ENCODE measurements at regions not wholly inside any gene's neighbourhood (a gene's known extent, or its start where the extent isn't known, plus 50 kb on each side); places are given as distances from the start of the nearest gene placed in this dataset.
"Not testable (repeated sequence)": the region's sequence is repeated elsewhere in the genome, so short reads cannot be mapped to it uniquely, and the experiment has no call there.

DNA sequence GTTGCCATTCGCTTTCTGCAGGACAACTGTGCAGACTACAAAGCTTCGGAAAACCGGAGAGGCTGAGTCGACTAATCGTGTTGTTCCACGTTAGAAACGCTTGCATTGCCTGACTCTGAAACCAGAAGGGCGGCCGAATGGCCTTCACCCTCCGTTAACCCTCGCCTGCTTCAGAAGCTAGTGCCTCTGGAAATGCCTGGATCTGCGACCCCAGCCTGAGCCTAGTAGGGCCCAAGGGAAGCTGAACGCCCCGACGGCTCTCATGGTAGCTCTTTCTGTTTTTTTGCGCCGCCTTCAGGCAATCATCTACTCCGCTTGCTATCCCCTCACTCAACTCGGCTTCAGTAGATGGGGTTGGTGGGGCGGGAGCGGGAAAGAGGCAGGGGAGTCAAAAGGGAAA lies 117.3 kb downstream of the PPIAL4A start:
- not testable (repeated sequence) for DNase-seq

DNA sequence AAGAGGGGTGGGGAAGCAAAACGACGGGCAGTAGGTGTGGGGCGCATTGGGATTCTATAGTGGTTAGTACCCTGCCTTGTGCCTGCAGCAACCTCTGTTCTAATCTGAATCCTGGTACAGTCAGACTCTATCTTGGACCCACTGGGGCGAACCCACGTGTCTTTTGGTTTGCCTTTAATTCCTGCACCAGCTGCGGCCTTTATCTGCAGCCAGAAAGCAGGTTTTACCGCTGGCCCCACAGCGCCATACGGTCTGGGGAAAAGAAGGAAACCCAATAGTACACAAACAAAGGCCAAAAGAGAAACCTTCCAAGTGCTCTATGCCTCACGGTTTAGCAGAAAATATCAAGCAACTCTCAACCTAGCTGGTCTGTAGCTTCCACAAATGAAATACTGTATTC lies 118.2 kb downstream of the PPIAL4A start:
- not testable (repeated sequence) for DNase-seq

DNA sequence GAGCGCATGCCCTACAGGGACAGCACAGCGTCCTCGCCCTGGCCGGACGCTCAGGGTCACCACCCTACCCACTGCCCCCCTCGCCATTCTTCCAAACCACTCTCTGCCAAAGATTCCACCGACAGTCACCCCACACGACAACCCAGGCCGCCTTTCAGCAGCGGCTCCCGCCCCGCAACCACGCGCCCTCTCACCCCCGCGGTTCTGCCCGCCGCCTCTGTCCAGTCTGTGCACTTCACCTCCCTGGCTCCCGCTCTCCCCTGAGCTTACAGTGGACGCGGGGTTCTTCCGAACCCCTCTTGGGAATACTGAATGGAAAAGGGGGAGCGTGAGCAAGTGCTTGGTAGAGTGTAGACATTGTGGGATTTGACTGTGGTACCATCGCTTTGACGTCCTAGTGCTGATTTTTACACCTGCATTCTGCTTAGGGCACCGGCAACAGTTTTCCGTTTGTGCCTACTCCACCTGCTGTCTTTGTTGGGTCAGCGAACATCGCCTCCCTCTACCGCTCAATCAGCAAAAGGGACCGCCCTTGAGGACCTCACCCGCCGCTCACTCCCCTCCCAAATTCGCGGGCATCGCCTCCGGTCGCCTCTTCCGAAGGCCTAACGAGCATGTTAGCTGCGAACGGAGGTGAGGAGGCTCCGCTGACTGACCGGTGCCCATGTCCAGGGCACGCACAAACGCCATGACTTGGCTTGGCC lies 119.1 kb downstream of the PPIAL4A start:
- not testable (repeated sequence) for DNase-seq

- peak; percentile 4 for DNase-seq
Observed at GRCh38 chr1:121009216-121010057, 119.9 kb downstream of the PPIAL4A start.

- DNase-seq, result not testable (repeated sequence)
Observed at GRCh38 chr1:121010141-121010540, 120.6 kb downstream of the PPIAL4A start.

- not testable (repeated sequence) for DNase-seq
Observed at GRCh38 chr1:121013181-121013580, 123.6 kb downstream of the PPIAL4A start.

GRCh38 chr1:121016182-121017028 lies 126.8 kb downstream of the PPIAL4A start:
- DNase-seq, result peak; percentile 46

DNA sequence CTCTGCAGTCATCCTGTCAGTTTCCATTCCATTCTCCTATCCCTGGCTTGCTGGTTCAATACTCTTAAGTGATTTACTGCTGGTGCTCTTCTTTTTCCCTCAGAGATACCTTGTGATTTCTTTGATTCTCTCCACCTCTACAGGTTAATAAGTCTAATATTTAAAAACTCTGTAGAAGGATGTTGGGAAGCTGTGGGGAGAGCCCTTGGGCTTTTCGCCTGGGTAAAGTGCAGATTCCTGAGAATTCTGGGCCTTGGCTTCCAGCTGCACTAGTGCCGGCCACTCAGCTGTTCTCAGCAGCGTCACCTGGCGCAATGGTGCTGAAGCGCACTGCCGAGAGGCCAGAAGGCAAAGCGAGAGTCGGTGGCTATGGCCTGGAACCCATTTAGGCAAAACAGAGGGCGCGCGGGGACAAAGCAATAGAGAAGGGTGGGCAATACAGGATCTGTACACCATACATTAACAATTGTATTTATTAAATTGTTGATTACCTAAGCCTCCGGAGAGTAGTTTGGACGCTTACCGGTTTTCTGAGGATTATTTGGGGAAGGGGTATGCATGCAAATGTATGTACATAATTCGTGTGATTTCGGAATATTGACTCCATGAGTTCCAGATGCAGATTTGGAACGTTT lies 130.3 kb downstream of the PPIAL4A start:
- DNase-seq, result not testable (repeated sequence)

DNA sequence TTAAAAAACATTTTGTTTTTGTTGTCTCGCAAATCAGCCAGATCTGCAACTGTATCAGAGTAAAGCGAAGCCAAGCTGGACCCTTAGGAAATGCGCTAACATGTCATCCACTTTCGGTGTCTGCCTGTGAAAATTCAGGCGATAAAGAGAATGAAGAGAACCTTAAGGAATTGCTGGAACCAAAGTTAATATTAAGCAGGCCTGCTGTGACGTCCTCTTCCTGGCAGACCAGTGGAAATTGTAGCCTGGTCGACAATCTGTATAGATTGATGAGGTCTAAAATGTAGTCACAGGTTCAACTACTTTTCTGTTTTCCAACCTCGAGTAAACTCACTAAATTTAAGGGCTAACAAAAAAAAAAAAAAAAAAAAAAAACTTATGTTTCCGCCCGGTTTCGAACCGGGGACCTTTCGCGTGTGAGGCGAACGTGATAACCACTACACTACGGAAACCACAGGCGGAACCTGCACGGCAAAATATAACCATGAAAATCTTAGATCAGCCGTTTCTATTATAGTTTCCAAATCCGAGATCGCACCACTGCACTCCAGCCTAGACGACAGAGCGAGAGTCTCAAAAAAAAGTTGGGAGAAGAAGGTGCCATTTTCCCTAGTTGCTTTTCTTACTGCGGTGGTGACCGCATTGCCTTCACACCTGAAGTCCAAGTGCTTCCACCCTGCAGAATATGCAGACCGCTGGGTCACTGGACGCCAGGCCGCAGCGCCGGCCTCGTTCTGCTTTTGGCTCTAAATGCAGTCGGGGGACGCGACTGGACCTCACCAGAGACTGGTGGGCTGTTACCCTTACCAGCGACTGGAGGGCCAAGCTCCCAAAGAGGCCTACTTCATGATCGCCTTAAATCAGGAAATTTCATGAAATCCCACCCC lies 131.0 kb downstream of the PPIAL4A start:
- DNase-seq, result peak; percentile 68

- DNase-seq, result not testable (repeated sequence)
Observed at GRCh38 chr1:121021716-121022115, 132.1 kb downstream of the PPIAL4A start.

GRCh38 chr1:121032878-121033494 lies 143.4 kb downstream of the PPIAL4A start:
- DNase-seq, result not testable (repeated sequence)

DNA sequence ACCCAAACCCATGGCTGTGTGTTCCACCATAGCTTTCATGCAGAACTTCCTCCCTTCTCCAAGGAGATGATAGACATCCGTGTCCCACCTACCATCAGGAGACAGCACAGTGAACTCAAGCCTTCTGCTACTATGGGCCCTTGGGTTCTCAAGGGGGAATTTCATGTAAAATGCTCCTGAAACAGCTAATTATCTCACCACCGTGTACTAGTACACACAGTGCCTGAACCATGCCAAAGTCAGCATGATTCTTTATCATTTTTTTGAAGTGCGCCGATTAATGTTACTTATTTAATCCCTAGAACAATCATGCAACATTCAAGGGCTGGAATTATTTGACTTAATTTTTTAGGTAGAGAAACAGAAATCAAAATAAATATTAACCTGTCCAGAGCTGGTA lies 147.2 kb downstream of the PPIAL4A start:
- DNase-seq, result not testable (repeated sequence)

- not testable (repeated sequence) for DNase-seq
Observed at GRCh38 chr1:121040974-121041373, 143.2 kb downstream of the FAM72B start.

DNA sequence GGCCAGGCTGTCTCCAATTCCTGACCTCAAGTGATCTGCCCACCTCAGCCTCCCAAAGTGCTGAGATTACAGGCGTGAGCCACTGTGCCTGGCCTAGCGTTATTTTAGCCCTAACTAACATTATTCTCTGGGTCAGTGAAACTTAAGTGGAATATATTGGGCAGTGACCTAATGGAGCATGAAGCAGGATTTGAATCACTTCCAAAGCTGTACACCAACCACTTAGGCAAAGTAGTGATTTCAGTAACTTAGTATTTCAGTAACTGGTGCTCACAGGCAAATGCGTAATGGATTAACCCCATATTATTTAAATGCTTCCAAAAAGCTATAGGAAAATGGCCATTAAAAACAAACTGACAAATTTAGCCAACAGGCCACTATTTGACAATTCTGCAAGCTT lies 142.6 kb downstream of the FAM72B start:
- not testable (repeated sequence) for DNase-seq

DNA sequence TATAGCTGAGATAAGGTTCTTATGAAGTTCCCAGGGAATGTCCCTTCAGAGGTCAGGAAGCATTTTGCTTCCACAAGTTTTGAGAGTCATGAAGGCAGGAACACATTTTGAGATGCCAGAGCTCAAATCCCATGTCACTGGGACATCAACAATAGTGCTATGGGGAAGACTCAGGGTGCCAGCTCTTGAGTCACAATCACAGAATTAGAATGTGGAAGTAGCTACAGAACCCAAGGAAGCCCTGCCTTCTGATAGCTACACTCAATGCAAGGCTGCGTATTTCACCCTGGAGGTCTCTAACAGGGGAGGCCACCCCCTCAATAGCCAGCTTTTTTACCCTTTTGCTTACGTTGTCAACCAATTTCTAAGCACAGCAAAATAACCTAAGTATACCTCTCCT lies 141.3 kb downstream of the FAM72B start:
- not testable (repeated sequence) for DNase-seq

DNA sequence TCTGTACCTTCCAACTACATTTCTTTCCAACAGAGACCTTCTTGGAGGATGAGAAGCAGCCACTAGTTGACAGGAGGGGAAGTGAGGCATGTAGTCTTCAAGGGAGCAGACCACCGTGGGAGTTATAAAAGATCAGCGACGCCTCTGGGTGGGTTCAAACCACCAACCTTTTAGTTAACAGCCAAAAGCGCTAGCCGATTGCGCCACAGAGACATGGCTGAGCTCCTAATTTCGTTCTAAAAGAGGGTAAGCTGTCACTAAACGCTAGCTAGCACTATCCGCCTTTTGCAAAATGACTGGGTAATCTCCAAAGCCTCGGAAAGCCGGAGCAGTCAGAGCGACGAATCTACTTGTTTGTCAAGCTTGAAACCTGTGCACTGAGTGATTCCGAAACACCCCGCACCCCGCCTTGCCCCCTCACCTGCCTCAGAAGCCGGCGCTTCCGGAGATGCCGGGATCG lies 135.8 kb downstream of the FAM72B start:
- not testable (repeated sequence) for DNase-seq

- DNase-seq, result not testable (repeated sequence)
Observed at GRCh38 chr1:121048769-121049443, 135.2 kb downstream of the FAM72B start.

DNA sequence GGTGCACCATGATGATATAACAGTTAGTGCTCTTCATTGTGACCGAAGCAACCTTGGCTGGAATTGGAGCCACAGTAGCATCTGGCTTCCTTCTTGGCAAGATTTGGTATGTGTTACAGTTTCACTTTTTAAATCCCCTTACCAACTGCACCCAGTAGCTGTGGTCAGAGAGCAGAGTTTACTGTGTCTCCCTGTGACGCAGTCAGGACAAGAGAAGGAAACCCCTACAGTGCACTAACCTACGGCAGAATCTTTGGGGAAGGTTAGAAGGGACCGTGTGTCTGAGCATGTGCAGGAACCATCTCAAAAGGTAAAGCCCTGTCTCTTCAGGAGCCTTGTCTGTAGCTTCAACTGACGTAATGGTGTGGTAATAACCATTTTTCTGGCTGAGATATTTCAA lies 134.0 kb downstream of the FAM72B start:
- not testable (repeated sequence) for DNase-seq

GRCh38 chr1:121051161-121051790 lies 132.9 kb downstream of the FAM72B start:
- DNase-seq, result not testable (repeated sequence)
